ENCODE measurements at regions not wholly inside any gene's neighbourhood (a gene's known extent, or its start where the extent isn't known, plus 50 kb on each side); places are given as distances from the start of the nearest gene placed in this dataset.

DNA sequence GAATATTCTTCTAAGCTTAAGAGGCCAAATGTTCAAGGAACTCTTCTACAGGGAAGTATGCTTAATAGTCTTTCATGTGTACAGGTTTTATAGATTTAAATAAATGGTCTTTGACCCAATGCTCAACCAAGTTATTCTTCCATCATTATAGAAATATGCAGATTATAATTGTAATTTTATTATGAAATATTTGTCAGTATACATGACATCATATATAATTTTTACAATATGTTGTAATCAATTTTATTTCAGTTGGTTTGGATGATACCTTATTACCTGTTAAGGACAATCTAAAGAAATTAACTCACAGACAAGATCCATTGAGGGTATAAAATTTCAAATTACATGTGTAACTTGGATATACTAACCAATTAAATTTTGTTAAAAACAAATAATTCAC is 1278.3 kb downstream of the SLC16A7 start:
- no peak for DNase-seq
- TF ChIP-seq, protein P1, sequence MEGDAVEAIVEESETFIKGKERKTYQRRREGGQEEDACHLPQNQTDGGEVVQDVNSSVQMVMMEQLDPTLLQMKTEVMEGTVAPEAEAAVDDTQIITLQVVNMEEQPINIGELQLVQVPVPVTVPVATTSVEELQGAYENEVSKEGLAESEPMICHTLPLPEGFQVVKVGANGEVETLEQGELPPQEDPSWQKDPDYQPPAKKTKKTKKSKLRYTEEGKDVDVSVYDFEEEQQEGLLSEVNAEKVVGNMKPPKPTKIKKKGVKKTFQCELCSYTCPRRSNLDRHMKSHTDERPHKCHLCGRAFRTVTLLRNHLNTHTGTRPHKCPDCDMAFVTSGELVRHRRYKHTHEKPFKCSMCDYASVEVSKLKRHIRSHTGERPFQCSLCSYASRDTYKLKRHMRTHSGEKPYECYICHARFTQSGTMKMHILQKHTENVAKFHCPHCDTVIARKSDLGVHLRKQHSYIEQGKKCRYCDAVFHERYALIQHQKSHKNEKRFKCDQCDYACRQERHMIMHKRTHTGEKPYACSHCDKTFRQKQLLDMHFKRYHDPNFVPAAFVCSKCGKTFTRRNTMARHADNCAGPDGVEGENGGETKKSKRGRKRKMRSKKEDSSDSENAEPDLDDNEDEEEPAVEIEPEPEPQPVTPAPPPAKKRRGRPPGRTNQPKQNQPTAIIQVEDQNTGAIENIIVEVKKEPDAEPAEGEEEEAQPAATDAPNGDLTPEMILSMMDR (IDR thresholded peaks at IDR 0.05) = no peak
- TF ChIP-seq POLR2A (IDR thresholded peaks at IDR 0.05) = no peak
- Histone ChIP-seq H3K27ac (no peak overlapping the region), H3K4me3 (no peak overlapping the region), H3K36me3 (replicated peaks in 1 of 2) (no peaks in the 10 kb centered on the region), H3K4me1 (replicated peaks in 1 of 2) (no peaks in the 10 kb centered on the region), H3K27me3 (no peaks in the 10 kb centered on the region), H3K9me3 (replicated peaks in 1 of 3) (no peaks in the 10 kb centered on the region)
- intact Hi-C loops (cut with DNase I) = no loop called here

DNA sequence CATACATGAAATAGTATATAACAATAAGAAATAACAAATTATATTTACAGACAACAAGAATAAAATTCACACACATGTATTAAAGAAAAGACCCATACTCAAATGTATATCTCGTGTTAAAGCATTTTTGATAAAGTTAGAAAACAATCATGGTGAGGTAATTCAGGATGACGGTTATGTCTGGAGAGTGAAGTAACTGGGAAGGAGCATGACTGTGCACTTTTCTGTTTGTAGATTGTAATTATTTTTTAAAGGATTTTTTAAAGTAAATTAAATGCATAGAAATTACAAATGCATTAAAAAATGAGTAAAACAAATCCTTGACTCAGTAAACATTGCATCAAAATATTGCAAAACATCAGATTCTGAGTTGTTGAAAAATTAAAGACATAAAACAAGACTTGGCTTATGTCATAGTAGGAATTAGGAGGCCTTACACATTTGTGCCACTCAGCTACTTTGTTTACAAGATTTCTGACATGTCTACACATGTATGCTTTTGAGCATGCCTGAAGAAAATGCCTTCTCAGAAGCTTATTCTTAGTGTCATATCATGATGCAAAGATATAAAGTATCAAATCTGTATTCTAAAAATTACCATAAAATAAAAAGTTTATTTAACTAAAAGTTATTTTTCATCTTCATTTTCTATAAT is 1325.1 kb downstream of the SLC16A7 start:
- 77 to 82% (median 78%) methylated on average over 2 of the region's 2 CpGs for WGBS, 4 donors
- H3K36me3 ChIP-seq (replicated peaks in 1 of 2) = no peaks in the 10 kb centered on the region
- no peak for DNase-seq
- no peaks in the 10 kb centered on the region for H3K9me3 ChIP-seq (replicated peaks in 1 of 3)
- intact Hi-C loops (cut with DNase I) = no loop called here
- no peaks in the 10 kb centered on the region for H3K27me3 ChIP-seq
- no peaks in the 10 kb centered on the region for H3K4me1 ChIP-seq (replicated peaks in 1 of 2)
- H3K27ac ChIP-seq = no peak overlapping the region
- H3K4me3 ChIP-seq = no peak overlapping the region
- no peak for TF ChIP-seq POLR2A (IDR thresholded peaks at IDR 0.05)
- TF ChIP-seq, protein P1 (IDR thresholded peaks at IDR 0.05) = no peak

DNA sequence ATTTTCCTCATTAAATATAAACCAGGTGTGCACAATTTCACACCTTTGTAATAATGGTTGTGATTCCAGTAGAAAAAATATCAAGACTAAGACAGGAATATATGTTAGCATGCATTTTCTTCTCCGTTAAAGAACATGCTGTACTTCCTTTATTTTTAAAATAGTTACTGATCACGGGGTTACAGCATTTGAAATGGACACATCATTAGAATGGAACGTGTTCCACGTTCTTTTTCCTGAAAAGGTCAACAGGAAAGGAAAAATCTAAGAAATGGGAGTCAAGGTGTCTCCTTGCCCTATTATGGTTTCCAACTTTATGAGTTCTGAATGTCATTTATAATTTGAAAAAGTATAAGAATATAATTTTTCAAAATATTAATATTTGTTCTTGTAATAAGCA is 1325.7 kb downstream of the SLC16A7 start:
- Histone ChIP-seq H3K4me1 (replicated peaks in 1 of 2) (no peaks in the 10 kb centered on the region), H3K27me3 (no peaks in the 10 kb centered on the region), H3K4me3 (no peak overlapping the region), H3K36me3 (replicated peaks in 1 of 2) (no peaks in the 10 kb centered on the region), H3K27ac (no peak overlapping the region), H3K9me3 (replicated peaks in 1 of 3) (no peaks in the 10 kb centered on the region)
- no peak for DNase-seq
- 57 to 68% (median 60%) methylated on average over 4 of the region's 4 CpGs for WGBS, 4 donors
- TF ChIP-seq, protein P1 (IDR thresholded peaks at IDR 0.05) = no peak
- no peak for TF ChIP-seq POLR2A (IDR thresholded peaks at IDR 0.05)
- intact Hi-C loops (cut with DNase I) = no loop called here

DNA sequence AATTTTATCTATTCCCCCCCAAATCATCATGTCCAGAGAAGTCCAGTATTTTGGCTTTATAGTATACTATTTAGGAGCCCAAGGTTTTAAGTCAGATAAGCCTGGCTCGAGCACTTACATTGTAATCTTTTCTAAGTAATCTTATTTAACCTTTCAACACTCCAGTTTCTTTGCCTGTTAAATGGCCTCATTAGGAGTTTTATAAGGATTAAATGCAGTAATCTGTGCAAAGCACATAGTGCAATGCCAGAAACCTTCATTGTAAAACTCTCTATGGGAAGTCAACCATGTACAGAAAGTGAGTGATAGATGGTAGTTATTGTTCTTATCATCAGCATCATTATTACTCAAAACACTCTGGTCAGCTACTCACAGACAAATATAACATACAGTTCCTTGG is 1330.4 kb downstream of the SLC16A7 start:
- TF ChIP-seq POLR2A (IDR thresholded peaks at IDR 0.05) = no peak
- TF ChIP-seq, protein P1 (IDR thresholded peaks at IDR 0.05) = no peak
- H3K27ac ChIP-seq = no peak overlapping the region
- no peak for DNase-seq
- H3K4me1 ChIP-seq (replicated peaks in 1 of 2) = no peaks in the 10 kb centered on the region
- WGBS, 4 donors = 40 to 54% (median 49%) methylated on average over 1 of the region's 1 CpG
- no peak overlapping the region for H3K4me3 ChIP-seq
- intact Hi-C loops (cut with DNase I) = no loop called here
- H3K9me3 ChIP-seq (replicated peaks in 1 of 3) = no peaks in the 10 kb centered on the region
- no peaks in the 10 kb centered on the region for H3K36me3 ChIP-seq (replicated peaks in 1 of 2)
- H3K27me3 ChIP-seq = no peaks in the 10 kb centered on the region

All from adrenal gland (tissue), 9 donors.